IMR-90 (cell line): ENCODE measurements at regions not wholly inside any gene's neighbourhood (a gene's known extent, or its start where the extent isn't known, plus 50 kb on each side); places are given as distances from the start of the nearest gene placed in this dataset.
A peak's percentile ranks its signal among the peaks of the same experiment; 100 is the strongest.

Source experiments
- ATAC-seq: fragments of 200-7000 bp; cut with Tn5 transposase; 2 replicates; pipeline ENCODE4 v1.9.1; 2020; ENCODE audit warnings: low read depth, mild to moderate bottlenecking, moderate library complexity
- BruUV-seq: library from RNA; stranded (reverse); fragments of 400-500 nt; replicated peaks from 2 replicates; lab custom pipeline; 2021; lab: Mats Ljungman, UMichigan
- CTCF ChIA-PET: fragments of 300-600 bp; formaldehyde crosslinking; extraction: SDS; loops from one replicate; lab custom pipeline; 2021; ENCODE audit warnings: antibody characterized with exemption; lab: Yijun Ruan, JAX
- POLR2A ChIA-PET: fragments of 300-600 bp; sonication (Branson Sonifier 250); formaldehyde crosslinking; loops from one replicate; lab custom pipeline; 2022; ENCODE audit warnings: antibody characterized with exemption; ENCODE audit not compliant: unreplicated experiment; lab: Charles Lee
- DNase-seq: peaks from one replicate; pipeline ENCODE4 v3.0.0; 2013
- H2AFZ ChIP-seq: replicated peaks from 2 replicates; pipeline ENCODE3; 2013; ENCODE audit warnings: low read length, mild to moderate bottlenecking; ENCODE audit not compliant: poor library complexity
- H2AK5ac ChIP-seq: 2 replicates; pipeline ENCODE4 v1.6.1; 2013; ENCODE audit warnings: low read depth, low read length, inconsistent platforms
- H2AK9ac ChIP-seq: replicated peaks from 2 replicates; pipeline ENCODE3; 2013; ENCODE audit warnings: mild to moderate bottlenecking, low read depth, low read length, moderate library complexity; ENCODE audit not compliant: poor library complexity
- H2BK120ac ChIP-seq: 2 replicates; pipeline ENCODE4 v1.6.1; 2013; ENCODE audit warnings: low read depth, low read length, inconsistent platforms
- H2BK15ac ChIP-seq: 3 replicates; pipeline ENCODE4 v1.6.1; 2013; ENCODE audit warnings: low read depth, low read length, inconsistent platforms
- H2BK20ac ChIP-seq: 2 replicates; pipeline ENCODE4 v1.6.1; 2013; ENCODE audit warnings: low read depth, mild to moderate bottlenecking, inconsistent platforms, low read length, moderate library complexity
- H2BK5ac ChIP-seq: 2 replicates; pipeline ENCODE4 v1.6.1; 2013; ENCODE audit warnings: mild to moderate bottlenecking, low read depth, low read length, inconsistent platforms; ENCODE audit not compliant: poor library complexity, severe bottlenecking
- H3K14ac ChIP-seq: replicated peaks from 2 replicates; pipeline ENCODE4 v1.6.1; 2013; ENCODE audit warnings: low read depth, low read length, inconsistent platforms
- H3K18ac ChIP-seq: 2 replicates; pipeline ENCODE4 v1.6.1; 2013; ENCODE audit warnings: low read depth, low read length, control low read depth
- H3K23ac ChIP-seq: 2 replicates; pipeline ENCODE4 v1.6.1; 2013; ENCODE audit warnings: low read depth, low read length, inconsistent platforms
- H3K27ac ChIP-seq: 2 replicates; pipeline ENCODE4 v1.5.1; 2013; ENCODE audit warnings: mild to moderate bottlenecking, control low read depth, low read length; ENCODE audit not compliant: insufficient read depth
- H3K27me3 ChIP-seq: 2 replicates; pipeline ENCODE4 v1.6.1; 2013; ENCODE audit warnings: low read length; ENCODE audit not compliant: control insufficient read depth, insufficient read depth
- H3K36me3 ChIP-seq: 2 replicates; pipeline ENCODE4 v1.6.1; 2013; ENCODE audit warnings: low read length, mixed read lengths; ENCODE audit not compliant: control insufficient read depth, insufficient read depth
- H3K4ac ChIP-seq: 2 replicates; pipeline ENCODE4 v1.6.1; 2013; ENCODE audit warnings: low read depth, low read length, inconsistent platforms
- H3K4me1 ChIP-seq: 2 replicates; pipeline ENCODE4 v1.6.1; 2013; ENCODE audit warnings: low read length, mixed read lengths; ENCODE audit not compliant: control insufficient read depth, insufficient read depth
- H3K4me2 ChIP-seq: 2 replicates; pipeline ENCODE4 v1.6.1; 2013; ENCODE audit warnings: low read depth, mild to moderate bottlenecking, control low read depth, low read length, moderate library complexity
- H3K4me3 ChIP-seq: 2 replicates; pipeline ENCODE4 v1.5.1; 2013; ENCODE audit warnings: low read depth, mild to moderate bottlenecking, control low read depth, low read length, moderate library complexity; ENCODE audit not compliant: insufficient read depth
- H3K56ac ChIP-seq: 2 replicates; pipeline ENCODE4 v1.6.1; 2013; ENCODE audit warnings: low read length, inconsistent platforms; ENCODE audit not compliant: insufficient read depth; ENCODE audit errors: extremely low read depth
- H3K79me1 ChIP-seq, 2 experiments: 2 replicates each; pipeline ENCODE4 v1.6.1; 2013; ENCODE audit warnings: low read length in 2 of 2, inconsistent platforms in 1 of 2, low read depth in 1 of 2
- H3K9ac ChIP-seq: 2 replicates; pipeline ENCODE4 v1.6.1; 2013; ENCODE audit warnings: low read depth, low read length, control low read depth
- H3K9me1 ChIP-seq: 2 replicates; pipeline ENCODE4 v1.6.1; 2013; ENCODE audit warnings: low read length, inconsistent platforms; ENCODE audit not compliant: insufficient read depth
- H3K9me3 ChIP-seq: 2 replicates; pipeline ENCODE4 v1.6.1; 2013; ENCODE audit warnings: low read length; ENCODE audit not compliant: control insufficient read depth, insufficient read depth
- H4K20me1 ChIP-seq: 2 replicates; pipeline ENCODE4 v1.6.1; 2013; ENCODE audit warnings: low read length, inconsistent platforms; ENCODE audit not compliant: insufficient read depth
- H4K5ac ChIP-seq: 2 replicates; pipeline ENCODE4 v1.6.1; 2013; ENCODE audit warnings: mild to moderate bottlenecking, low read depth, low read length, control low read depth
- H4K8ac ChIP-seq, 2 experiments: 2 replicates each; pipeline ENCODE4 v1.6.1; 2013; ENCODE audit warnings: low read depth in 2 of 2, low read length in 2 of 2, control low read depth in 1 of 2, inconsistent platforms in 1 of 2
- H4K91ac ChIP-seq: 2 replicates; pipeline ENCODE4 v1.6.1; 2013; ENCODE audit warnings: low read depth, low read length, inconsistent platforms; ENCODE audit not compliant: insufficient read depth
- CHD1 ChIP-seq: IDR thresholded peaks from 2 replicates; pipeline ENCODE4 v1.6.1; 2012; ENCODE audit warnings: low read depth, low read length, improper control_type of control experiment
- MAFK ChIP-seq: IDR thresholded peaks from 2 replicates; pipeline ENCODE4 v1.6.1; 2012; ENCODE audit warnings: low read depth, low read length, improper control_type of control experiment
- MAZ ChIP-seq: IDR thresholded peaks from 2 replicates; pipeline ENCODE4 v1.6.1; 2012; ENCODE audit warnings: low read depth, mild to moderate bottlenecking, low read length, improper control_type of control experiment, moderate library complexity, borderline replicate concordance
- RCOR1 ChIP-seq: IDR thresholded peaks from 2 replicates; pipeline ENCODE4 v1.6.1; 2012; ENCODE audit warnings: mild to moderate bottlenecking, low read length, improper control_type of control experiment; ENCODE audit not compliant: insufficient replicate concordance
- SMC3 ChIP-seq: fragments of 150-350 bp; IDR thresholded peaks from 2 replicates; pipeline ENCODE4 v1.6.1; 2016; ENCODE audit warnings: low read depth, mild to moderate bottlenecking, antibody characterized with exemption, low read length, moderate library complexity
- WGBS, 2 experiments: methylation state at CpG; one replicate each; pipeline versions ENCODE4 v1.1.5 to v1.1.7; 2013; ENCODE audit warnings: missing lambda C conversion rate in 2 of 2; ENCODE audit not compliant: insufficient read length in 1 of 2; ENCODE audit errors: extremely low coverage in 2 of 2; 5-methylcytosine and 5-hydroxymethylcytosine counted together
- dilution Hi-C: fragments of 300-500 bp; cut with HindIII; formaldehyde crosslinking; loops from one replicate; pipeline ENCODE4 v1.14.3; 2018; ENCODE audit warnings: low sequenced_read_pairs; ENCODE audit not compliant: unreplicated experiment
- in situ Hi-C: fragments of 300-500 bp; cut with MboI; formaldehyde crosslinking; loops from 3 replicates; pipeline ENCODE4 v1.14.3; 2019; ENCODE audit warnings: low sequenced_read_pairs, inconsistent platforms, mixed read lengths
- intact Hi-C: fragments of 100-400 bp; cut with micrococcal nuclease; formaldehyde crosslinking; loops from 2 replicates; pipeline ENCODE4 v1.10.0; 2022
- TF ChIP-seq, protein P1 (sequence below): fragments of 150-350 bp; IDR thresholded peaks from 2 replicates; pipeline ENCODE4 v1.6.1; 2017; ENCODE audit warnings: mild to moderate bottlenecking, antibody characterized with exemption, low read length, low read depth
- TF ChIP-seq, protein P2 (sequence below): conservative IDR thresholded peaks from 2 replicates; pipeline ENCODE4 v1.5.1; 2012; ENCODE audit warnings: mild to moderate bottlenecking, low read depth, low read length, improper control_type of control experiment
- TF ChIP-seq, protein P3 (sequence below): fragments of 150-350 bp; IDR thresholded peaks from 2 replicates; pipeline ENCODE4 v1.6.1; 2016; ENCODE audit warnings: low read depth, mild to moderate bottlenecking, low read length, moderate library complexity, borderline replicate concordance

DNA sequence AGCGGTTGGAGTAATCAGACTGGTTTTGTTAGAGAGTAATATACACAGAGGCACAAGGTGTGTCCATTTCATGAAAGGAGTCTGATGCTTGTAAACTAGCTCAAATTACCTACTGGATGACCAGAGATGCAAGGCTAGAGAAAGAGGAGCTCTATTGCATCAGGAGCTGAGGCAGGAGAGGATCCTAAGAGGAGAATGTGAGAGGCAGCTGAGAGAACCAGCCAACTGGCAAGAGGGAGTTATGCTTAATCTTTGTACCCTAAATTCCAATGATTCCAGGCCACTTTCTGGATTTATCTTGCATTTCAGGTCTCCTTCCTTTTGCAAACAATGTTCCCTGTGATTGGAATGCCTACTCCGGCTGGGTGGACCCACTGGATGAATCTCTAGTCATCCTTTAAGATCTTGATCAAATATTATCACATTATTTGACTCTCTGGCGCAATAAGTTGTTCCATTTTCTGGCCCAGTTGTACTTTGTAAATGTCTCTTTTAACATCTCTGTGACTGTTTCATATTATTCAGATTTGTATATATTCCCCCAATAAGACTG is 57.5 kb upstream of the PTPN12 start:
- Histone ChIP-seq H4K20me1 (no peaks in the 10 kb centered on the region), H2BK120ac (no peak overlapping the region), H3K27ac (no peak overlapping the region), H3K9ac (no peak overlapping the region), H3K14ac (no peak overlapping the region), H3K79me1 (no peaks in the 10 kb centered on the region), H3K56ac (no peak overlapping the region), H4K91ac (no peak overlapping the region), H3K18ac (no peak overlapping the region), H2BK15ac (no peak overlapping the region), H3K36me3 (no peaks in the 10 kb centered on the region), H3K4me2 (no peak overlapping the region), H3K23ac (no peak overlapping the region), H3K9me1 (no peaks in the 10 kb centered on the region), H3K4me3 (no peak overlapping the region), H3K27me3 (no peaks in the 10 kb centered on the region), H3K4ac (no peak overlapping the region), H2BK20ac (no peak overlapping the region), H3K9me3 (no peaks in the 10 kb centered on the region), H2AFZ (no peak overlapping the region), H2AK5ac (no peak overlapping the region), H2AK9ac (no peak overlapping the region), H4K5ac (no peak overlapping the region), H3K4me1 (0 out of 2 replicates have a peak, but pooled peaks cover 2% of the 10 kb centered on the region), H4K8ac (no peak overlapping the region), H2BK5ac (no peak overlapping the region)
- intact Hi-C loops (no loop called here), dilution Hi-C loops (no loop called here), in situ Hi-C loops (no loop called here)
- peak; percentile 53 for ATAC-seq
- POLR2A ChIA-PET: no interaction called here
- BruUV-seq: no TSS peak
- CTCF ChIA-PET: no interaction called here
- TF ChIP-seq, protein P1, sequence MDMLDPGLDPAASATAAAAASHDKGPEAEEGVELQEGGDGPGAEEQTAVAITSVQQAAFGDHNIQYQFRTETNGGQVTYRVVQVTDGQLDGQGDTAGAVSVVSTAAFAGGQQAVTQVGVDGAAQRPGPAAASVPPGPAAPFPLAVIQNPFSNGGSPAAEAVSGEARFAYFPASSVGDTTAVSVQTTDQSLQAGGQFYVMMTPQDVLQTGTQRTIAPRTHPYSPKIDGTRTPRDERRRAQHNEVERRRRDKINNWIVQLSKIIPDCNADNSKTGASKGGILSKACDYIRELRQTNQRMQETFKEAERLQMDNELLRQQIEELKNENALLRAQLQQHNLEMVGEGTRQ: no peak
- no peak for TF ChIP-seq MAZ
- TF ChIP-seq, protein P2, sequence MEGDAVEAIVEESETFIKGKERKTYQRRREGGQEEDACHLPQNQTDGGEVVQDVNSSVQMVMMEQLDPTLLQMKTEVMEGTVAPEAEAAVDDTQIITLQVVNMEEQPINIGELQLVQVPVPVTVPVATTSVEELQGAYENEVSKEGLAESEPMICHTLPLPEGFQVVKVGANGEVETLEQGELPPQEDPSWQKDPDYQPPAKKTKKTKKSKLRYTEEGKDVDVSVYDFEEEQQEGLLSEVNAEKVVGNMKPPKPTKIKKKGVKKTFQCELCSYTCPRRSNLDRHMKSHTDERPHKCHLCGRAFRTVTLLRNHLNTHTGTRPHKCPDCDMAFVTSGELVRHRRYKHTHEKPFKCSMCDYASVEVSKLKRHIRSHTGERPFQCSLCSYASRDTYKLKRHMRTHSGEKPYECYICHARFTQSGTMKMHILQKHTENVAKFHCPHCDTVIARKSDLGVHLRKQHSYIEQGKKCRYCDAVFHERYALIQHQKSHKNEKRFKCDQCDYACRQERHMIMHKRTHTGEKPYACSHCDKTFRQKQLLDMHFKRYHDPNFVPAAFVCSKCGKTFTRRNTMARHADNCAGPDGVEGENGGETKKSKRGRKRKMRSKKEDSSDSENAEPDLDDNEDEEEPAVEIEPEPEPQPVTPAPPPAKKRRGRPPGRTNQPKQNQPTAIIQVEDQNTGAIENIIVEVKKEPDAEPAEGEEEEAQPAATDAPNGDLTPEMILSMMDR: no peak
- TF ChIP-seq, protein P3, sequence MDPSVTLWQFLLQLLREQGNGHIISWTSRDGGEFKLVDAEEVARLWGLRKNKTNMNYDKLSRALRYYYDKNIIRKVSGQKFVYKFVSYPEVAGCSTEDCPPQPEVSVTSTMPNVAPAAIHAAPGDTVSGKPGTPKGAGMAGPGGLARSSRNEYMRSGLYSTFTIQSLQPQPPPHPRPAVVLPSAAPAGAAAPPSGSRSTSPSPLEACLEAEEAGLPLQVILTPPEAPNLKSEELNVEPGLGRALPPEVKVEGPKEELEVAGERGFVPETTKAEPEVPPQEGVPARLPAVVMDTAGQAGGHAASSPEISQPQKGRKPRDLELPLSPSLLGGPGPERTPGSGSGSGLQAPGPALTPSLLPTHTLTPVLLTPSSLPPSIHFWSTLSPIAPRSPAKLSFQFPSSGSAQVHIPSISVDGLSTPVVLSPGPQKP: no peak
- no peak for TF ChIP-seq CHD1
- no peak for TF ChIP-seq RCOR1
- TF ChIP-seq SMC3: no peak
- TF ChIP-seq MAFK: no peak
- WGBS, 2 experiments: 80% methylated on average over 1 of the region's 3 CpGs; no CpG with 5 or more reads in 1 of the 2 experiments
- peak; percentile 30 for DNase-seq
